GM19455 (cell line): ENCODE measurements at regions not wholly inside any gene's neighbourhood (a gene's known extent, or its start where the extent isn't known, plus 50 kb on each side); places are given as distances from the start of the nearest gene placed in this dataset.

Experiments
- ATAC-seq: cut with Tn5 transposase; IDR thresholded peaks from one replicate; pipeline ENCODE4 v1.9.1; 2021; ENCODE audit not compliant: unreplicated experiment

DNA sequence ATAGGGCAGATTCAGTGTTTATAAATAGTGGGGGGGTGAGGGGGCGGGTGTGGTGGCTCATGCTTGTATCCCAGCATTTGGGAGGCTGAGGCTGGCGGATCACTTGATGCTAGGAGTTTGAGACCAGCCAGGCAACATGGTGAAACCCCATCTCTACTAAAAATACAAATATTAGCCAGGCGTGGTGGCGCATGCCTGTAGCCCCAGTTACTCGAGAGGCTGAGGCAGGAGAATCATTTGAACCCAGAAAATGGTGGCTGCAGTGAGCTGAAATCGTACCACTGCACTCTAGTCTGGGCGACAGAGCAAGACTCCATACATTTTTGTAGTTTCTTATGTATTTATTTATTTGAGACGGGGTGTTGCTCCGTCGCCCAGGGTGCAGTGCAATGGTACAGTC lies 109.0 kb upstream of the ZNF217 start:
- ATAC-seq: no peak

DNA sequence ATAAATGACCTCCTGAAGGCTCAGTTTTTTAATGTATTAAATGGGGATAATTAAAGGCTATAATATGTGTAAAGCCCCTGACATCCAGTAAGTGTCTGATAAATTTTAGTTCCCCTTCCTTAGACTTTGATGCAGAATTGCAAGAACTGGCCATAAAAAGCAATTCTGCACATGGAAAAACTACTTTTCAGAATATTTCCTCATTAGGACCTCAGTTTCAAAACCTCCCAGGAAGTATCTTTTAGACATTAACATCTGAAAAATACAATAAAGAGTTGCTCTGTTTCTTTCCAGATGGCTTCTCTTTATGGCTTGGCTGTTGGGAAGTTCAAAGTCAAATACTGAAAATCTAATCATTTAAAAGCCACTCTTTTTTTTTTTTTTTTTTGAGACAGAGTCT lies 106.3 kb upstream of the ZNF217 start:
- no peak for ATAC-seq

DNA sequence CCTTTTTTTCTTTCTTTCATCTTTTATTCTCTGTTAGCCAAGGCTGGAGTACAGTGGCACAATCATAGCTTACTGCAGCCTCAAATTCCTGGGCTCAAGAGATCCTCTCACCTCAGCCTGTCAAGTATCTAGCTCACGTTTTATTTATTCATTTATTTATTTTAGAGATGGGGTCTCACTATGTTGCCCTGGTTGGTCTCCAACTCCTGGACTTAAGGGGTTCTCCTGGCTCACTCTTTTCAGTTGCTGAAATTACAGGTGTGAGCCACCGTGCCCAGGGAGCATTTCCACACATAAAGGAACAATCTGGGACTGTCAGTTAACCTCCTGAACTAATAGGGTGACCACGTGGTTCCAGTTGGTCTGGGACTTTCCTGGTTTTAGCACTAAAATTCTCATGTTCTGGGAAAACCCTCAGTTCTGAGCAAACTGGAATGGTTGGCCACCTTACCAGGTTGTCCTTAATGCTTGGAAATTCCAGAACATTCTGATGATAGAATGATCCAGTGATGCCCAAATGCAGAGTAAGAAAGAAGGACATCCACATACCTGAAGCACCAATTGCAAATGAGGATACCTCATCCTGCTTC lies 105.5 kb upstream of the ZNF217 start:
- no peak for ATAC-seq

DNA sequence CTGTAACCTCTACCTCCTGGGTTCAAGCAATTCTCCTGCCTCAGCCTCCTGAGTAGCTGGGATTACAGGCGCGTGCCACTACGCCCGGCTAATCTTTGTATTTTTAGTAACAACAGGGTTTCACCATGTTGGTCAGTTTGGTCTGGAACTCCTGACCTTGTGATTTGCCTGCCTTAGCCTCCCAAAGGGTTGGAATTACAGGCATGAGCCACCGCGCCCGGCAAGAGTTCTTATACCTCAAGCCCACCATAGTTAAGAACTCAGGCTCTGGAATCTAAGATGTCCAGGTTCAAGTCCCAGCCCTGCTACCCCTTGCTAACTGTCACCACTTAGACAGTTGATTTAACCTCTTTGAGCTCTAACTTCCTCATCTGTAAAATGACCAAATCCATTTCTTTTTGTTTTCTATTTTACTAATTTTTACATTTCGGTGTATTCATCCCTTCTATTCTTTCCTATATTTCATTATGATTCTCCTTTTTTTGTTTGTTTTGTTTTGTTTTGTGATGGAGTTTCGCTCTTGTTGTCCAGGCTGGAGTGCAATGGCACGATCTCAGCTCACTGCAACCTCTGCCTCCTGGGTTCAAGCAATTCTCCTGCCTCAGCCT lies 104.8 kb upstream of the ZNF217 start:
- no peak for ATAC-seq

DNA sequence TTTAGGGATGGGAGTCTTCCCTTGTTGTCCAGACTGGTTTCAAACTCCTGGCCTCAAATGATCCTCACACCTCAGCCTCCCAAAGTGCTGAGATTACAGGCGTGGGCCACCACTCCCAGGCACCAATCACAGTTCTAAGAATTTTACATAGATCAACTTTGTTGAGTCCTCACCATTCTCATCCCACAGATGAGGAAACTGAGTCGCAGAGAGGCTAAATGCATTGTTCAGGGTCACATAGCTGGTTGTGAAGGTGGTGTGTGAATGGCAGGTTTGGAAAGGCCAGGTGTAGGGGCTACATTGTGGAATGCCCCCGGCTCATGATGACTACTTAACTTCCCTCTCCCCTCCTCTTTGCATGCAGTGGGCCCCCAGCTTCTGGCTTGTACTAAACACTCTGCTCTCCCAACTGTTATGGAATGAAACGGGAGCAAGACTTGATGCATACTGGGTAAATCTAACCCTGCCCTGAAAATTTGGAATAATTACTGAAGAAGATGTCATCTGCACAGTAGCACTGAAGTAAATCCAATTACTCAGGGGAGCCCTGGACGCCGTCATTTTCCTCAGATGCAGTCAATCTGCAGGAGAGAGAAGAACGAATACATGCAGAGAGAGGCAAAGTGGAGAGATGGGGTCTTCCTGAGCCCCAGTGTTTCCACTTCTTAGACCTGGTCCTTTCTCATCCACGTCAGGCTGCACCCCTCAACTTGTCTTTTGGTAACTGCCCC lies 102.3 kb upstream of the ZNF217 start:
- ATAC-seq: no peak

DNA sequence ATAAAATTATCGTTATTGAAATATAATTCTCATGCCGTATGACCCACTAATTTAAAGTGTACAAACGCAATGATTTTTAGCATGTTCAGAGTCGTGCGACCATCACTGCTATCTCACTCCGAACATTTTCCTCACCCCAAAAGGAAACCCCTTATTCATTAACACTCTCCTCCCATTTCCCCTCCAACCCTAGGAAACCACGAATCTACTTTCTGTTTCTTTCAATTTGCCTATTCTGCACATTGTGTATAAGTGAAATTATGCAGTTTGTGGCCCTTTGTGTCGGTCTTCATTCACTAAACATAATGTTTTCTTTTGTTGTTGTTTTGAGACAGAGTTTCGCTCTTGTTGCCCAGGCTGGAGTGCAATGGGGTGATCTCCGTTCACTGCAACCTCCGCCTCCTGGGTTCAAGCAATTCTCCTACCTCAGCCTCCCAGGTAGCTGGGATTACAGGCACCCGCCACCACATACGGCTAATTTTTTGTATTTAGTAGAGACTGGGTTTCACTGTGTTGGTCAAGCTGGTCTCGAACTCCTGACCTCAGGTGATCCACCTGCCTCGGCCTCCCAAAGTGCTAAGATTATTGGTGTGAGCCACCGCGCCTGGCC lies 99.7 kb upstream of the ZNF217 start:
- ATAC-seq: no peak

DNA sequence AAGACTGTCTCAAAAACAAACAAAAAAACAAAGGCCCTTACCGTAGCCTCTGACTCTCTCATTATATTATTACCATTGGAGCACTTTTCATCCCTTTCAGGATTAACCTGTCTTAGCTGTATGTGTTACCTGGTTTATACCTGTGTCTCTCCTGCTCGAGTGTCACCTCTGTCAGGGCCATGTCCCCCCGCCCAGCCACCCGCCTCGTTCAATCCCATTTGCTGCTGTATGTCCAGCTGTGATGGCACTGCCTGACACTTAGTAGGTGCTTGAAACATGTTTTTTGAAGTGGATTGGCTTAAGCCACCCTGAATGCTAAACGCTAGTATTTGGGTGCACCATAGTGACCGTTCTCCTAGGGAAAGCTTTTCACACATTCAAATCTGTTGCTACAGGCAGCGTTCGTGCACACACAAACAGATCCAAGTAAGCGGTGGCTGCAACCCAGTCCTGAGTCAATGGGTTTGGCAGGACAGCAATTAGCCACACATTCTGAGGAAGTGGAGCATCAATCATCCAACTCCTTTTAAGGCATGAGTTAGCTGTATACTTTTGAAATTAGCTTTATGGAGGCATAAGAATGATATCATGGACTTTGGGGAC lies 98.9 kb upstream of the ZNF217 start:
- no peak for ATAC-seq

DNA sequence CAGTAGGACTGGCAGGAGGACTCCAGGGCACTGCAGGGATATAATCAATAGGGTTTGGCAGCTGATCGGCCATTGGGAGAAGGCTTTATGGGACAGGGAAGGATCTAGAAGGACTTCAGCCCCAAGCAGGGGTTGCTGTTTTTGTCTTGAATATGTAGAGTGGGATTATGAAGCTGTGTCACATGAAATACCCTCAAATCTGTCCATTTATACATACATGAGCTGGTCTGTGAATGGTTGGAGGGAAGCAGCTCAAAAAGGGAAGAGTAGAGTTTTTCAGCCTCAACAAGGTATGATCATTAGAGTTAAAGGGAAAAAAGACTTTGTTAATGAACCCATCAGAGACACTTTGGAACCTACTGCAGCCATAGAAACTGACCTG lies 98.2 kb upstream of the ZNF217 start:
- ATAC-seq: no peak

DNA sequence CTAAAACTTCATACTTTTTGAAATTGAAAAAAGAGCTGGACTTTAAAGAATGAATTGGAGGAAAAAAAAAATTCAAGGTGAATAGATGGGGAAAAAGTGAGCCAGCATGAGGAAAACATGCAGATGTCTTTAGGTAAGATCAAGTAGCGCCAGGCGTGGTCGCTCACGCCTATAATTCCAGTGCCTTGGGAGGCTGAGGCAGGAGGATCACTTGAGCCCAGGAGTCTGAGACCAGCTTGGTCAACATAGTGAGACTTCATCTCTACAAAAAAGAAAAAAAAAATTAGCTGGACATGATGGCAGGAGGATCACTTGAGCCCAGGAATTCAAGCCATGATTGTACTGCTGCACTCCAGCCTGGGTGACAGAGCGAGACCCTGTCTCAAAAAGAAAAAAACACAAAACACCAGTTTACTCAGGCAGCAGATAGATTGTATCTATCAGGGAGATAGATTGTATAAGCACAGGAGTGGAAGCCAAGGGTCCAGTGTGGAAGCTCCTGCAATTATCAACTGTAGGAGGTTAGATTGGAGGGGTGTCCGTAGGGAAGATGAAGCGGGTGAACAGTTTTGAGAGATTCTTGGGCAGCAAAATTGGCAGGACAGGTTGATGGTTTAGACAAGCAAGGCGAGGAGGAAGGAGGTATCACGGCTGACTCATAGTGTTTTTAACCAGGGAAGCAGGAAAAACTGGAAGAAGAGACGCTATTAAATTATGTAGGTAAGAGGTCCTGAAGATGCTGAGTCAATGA lies 97.6 kb upstream of the ZNF217 start:
- ATAC-seq: no peak

GRCh38 chr20:53688085-53688484 lies 94.4 kb upstream of the ZNF217 start:
- ATAC-seq: no peak

GRCh38 chr20:53685070-53685595 lies 91.5 kb upstream of the ZNF217 start:
- no peak for ATAC-seq

DNA sequence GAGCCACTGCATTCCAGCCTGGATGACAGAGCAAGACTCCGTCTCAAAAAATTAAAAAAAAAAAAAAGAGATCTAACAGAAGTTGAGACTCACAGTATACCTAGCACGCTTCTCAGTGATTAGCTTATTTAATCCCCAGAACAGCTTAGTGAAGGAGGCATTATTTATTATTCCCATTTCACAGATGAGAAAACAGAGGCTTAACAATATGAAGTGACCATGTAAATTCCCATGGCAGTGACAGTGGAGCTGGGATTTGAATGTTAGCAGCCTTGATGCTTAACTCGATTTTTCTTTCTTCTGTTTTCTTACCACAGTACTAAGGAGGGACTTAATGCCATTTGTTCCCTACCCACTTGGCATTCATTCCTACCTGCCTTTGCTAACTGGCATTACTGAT lies 89.9 kb upstream of the ZNF217 start:
- no peak for ATAC-seq

DNA sequence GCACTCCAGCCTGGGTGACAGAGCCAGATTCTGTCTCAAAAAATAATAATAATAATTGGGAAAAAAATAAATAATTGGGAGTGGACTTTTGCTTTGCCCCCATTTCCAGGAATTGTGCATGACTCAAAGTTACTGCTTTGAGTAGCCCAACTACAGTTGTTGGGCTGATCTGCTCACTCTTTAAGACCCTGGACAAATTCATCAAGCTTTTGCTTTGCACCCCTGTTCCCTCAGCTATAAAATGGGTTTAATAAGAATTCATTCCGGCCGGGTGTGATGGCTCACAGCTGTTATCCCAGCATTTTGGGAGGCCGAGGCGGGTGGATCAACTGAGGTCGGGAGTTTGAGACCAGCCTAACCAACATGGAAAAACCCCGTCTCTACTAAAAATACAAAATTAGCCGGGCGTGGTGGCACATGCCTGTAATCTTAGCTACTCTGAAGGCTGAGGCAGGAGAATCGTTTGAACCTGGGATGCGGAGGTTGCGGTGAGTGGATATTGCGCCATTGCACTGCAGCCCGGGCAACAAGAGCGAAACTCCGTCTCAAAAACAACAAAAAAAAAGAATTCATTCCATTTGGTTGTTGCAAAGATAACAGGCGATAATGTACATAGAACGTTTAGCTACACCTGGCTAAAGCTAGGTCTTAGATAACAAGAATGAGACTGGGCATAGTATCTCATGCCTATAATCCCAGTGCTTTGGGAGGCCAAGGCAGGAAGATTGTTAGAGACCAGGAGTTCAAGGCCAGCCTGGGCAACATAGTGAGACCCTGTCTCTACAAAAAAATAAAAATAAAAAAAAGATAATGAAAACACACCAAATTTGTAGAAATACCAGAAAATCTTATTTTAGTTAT lies 87.9 kb upstream of the ZNF217 start:
- no peak for ATAC-seq

DNA sequence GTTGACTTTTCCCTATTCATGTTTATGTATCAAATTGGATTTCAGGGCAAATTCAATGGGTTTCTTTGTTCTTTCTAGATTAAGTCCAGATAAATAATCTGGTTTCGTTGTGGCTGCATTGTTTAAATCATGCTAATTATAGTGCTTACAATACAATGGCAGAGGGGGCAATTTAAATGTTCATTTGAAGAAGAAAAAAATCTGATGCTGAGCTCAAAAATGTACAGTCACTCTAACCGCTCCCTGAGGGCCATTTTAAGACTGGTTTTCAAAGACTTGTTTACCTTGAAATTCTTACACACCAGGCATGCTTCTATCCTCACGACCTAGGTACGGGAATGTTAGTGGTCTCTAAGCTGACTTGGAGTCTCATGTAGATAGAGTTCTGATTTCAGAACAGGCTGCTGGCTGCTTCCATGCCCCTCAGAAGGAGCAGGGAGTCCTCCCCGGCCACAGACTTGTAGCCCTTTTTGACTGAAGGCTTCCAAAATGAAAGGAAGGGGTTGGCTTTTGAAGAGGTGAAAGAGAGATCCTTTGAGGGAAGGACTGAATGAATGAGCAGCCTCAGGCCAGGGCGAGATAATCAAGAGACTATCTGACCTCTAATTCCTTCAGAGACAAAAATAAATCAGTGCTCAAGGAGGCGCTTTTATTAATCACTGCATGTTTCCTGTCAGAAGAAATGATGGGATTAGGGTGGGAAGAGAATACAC lies 86.1 kb upstream of the ZNF217 start:
- no peak for ATAC-seq

GRCh38 chr20:53678990-53679596 lies 85.5 kb upstream of the ZNF217 start:
- ATAC-seq: no peak

DNA sequence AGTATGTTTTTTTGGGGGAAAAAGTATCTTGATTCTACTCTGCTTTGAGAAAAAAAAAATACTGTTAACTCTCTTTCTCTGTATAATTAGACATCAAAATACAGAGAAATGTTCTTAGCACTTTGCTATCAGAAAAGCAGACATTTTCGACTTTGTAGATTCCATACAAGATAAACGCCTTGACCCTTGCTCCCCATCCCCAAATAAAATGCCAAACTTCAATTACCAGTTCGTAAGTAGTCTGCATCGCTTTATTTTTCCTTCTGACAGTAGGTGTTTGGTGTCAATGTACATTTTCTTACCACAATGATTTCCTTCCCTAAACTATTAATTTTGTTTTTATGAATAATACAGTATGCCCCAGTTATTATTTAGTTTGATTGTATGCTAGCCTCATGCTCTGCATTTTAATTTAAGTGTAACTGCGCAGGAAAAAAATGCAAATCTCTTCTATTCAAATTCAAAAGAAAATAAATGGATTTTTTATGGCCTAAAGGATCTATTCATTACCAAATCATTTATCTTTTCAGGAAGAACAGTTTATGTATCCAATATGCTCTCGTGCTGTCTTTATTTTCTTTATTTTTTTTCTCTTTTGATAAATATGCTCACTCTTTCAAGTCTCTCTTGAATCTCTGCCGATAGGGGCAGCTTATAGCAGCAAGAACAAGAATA lies 84.8 kb upstream of the ZNF217 start:
- no peak for ATAC-seq

- no peak for ATAC-seq
Measured at GRCh38 chr20:53677447-53678314, 84.0 kb upstream of the ZNF217 start.
